Hepatocyte (in vitro differentiated cells): ENCODE measurements at regions not wholly inside any gene's neighbourhood (a gene's known extent, or its start where the extent isn't known, plus 50 kb on each side); places are given as distances from the start of the nearest gene placed in this dataset.
"Not testable (repeated sequence)": the region's sequence is repeated elsewhere in the genome, so short reads cannot be mapped to it uniquely, and the experiment has no call there.

Experiments used
- EZH2 ChIP-seq: fragments of 200-600 bp; sonication (generic); IDR thresholded peaks from 2 replicates; pipeline ENCODE4 v1.6.1; 2016; ENCODE audit warnings: antibody characterized with exemption, mild to moderate bottlenecking, borderline replicate concordance
- TF ChIP-seq, protein P1 (sequence below): fragments of 200-600 bp; sonication (generic); IDR thresholded peaks from 2 replicates; pipeline ENCODE4 v1.5.1; 2016; ENCODE audit warnings: antibody characterized with exemption, mild to moderate bottlenecking; ENCODE audit not compliant: poor library complexity

DNA sequence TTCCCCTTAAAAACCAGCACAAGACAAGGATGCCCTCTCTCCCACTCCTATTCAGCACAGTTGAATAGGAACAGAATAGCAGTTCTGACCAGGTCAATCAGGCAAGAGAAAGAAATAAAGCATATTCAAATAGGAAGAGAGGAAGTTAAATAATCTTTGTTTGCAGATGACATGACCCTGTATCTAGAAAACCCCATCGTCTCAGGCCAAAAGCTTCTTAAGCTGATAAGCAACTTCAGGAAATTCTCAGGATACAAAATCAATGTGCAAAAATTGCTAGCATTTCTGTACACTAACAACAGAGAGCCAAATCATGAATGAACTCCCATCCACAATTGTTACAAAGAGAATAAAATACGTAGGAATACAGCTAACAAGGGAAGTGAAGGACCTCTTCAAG is 394.1 kb upstream of the NFIA start:
- TF ChIP-seq, protein P1, sequence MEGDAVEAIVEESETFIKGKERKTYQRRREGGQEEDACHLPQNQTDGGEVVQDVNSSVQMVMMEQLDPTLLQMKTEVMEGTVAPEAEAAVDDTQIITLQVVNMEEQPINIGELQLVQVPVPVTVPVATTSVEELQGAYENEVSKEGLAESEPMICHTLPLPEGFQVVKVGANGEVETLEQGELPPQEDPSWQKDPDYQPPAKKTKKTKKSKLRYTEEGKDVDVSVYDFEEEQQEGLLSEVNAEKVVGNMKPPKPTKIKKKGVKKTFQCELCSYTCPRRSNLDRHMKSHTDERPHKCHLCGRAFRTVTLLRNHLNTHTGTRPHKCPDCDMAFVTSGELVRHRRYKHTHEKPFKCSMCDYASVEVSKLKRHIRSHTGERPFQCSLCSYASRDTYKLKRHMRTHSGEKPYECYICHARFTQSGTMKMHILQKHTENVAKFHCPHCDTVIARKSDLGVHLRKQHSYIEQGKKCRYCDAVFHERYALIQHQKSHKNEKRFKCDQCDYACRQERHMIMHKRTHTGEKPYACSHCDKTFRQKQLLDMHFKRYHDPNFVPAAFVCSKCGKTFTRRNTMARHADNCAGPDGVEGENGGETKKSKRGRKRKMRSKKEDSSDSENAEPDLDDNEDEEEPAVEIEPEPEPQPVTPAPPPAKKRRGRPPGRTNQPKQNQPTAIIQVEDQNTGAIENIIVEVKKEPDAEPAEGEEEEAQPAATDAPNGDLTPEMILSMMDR: not testable (repeated sequence)
- not testable (repeated sequence) for TF ChIP-seq EZH2
